K562 (cell line): ENCODE measurements at regions not wholly inside any gene's neighbourhood (a gene's known extent, or its start where the extent isn't known, plus 50 kb on each side); places are given as distances from the start of the nearest gene placed in this dataset.
A peak's percentile ranks its signal among the peaks of the same experiment; 100 is the strongest.
"Not testable (repeated sequence)": the region's sequence is repeated elsewhere in the genome, so short reads cannot be mapped to it uniquely, and the experiment has no call there.

Source experiments
- ATAC-seq: fragments of 200-7000 bp; cut with Tn5 transposase; 3 replicates; pipeline ENCODE4 v1.9.1; 2020; ENCODE audit warnings: moderate library complexity
- BruUV-seq: library from RNA; stranded (reverse); fragments of 400-500 nt; replicated peaks from 2 replicates; lab custom pipeline; 2021; lab: Mats Ljungman, UMichigan
- CTCF ChIA-PET: fragments of 300-600 bp; formaldehyde crosslinking; extraction: SDS; loops from one replicate; lab custom pipeline; 2021; ENCODE audit warnings: low intra/inter-chr PET ratio; lab: Yijun Ruan, JAX
- POLR2A ChIA-PET: fragments of 300-600, 350-650 bp; sonication (Branson Sonifier 250); formaldehyde crosslinking; extraction: SDS; loops from one replicate; lab custom pipeline; 2021; ENCODE audit warnings: antibody characterized with exemption, inconsistent platforms; lab: Yijun Ruan, JAX
- DNase-seq, 4 experiments: peaks; one replicate each; pipeline versions ENCODE4 v3.0.0 to v3.0.0-alpha.2; 2011 to 2018; ENCODE audit warnings: low spot score in 3 of 4, mixed read lengths in 3 of 4; ENCODE audit errors: extremely low read depth in 1 of 4
- FAIRE-seq: peaks from 2 replicates; lab custom pipeline; 2011; peaks lifted over from hg19 to GRCh38; lab: Jason Lieb, UNC
- H2AFZ ChIP-seq: 2 replicates; pipeline ENCODE4 v1.6.0; 2011; ENCODE audit warnings: low read depth, low read length, control low read depth, inconsistent platforms
- H3K27ac ChIP-seq: fragments of 200-600 bp; 3 replicates; pipeline ENCODE4 v1.8.0; 2011; ENCODE audit warnings: low read depth, mild to moderate bottlenecking, control low read depth, inconsistent platforms, low read length, moderate library complexity, mixed read lengths; ENCODE audit errors: extremely low read depth
- H3K27me3 ChIP-seq, 2 experiments: fragments of 300-600 bp in 1 of 2; 2 replicates in 1 of 2; 3 replicates in 1 of 2; pipeline versions ENCODE4 v1.6.0 to v1.8.0; 2011; ENCODE audit warnings: inconsistent platforms in 2 of 2, low read length in 2 of 2, mild to moderate bottlenecking in 1 of 2, mixed read lengths in 1 of 2, moderate library complexity in 1 of 2; ENCODE audit not compliant: control insufficient read depth in 2 of 2, insufficient read depth in 2 of 2
- H3K36me3 ChIP-seq: fragments of 300-600 bp; 3 replicates; pipeline ENCODE4 v1.8.0; 2011; ENCODE audit warnings: mild to moderate bottlenecking, low read length, inconsistent platforms; ENCODE audit not compliant: control insufficient read depth, insufficient read depth
- H3K4me1 ChIP-seq, 2 experiments: fragments of 200-600 bp in 1 of 2; replicated peaks in 1 of 2; 2 replicates in 1 of 2; 3 replicates in 1 of 2; pipeline versions ENCODE4 v1.5.1 to v1.8.0; 2011; ENCODE audit warnings: inconsistent platforms in 2 of 2, low read length in 2 of 2, mild to moderate bottlenecking in 1 of 2, mixed read lengths in 1 of 2, moderate library complexity in 1 of 2; ENCODE audit not compliant: control insufficient read depth in 2 of 2, insufficient read depth in 2 of 2
- H3K4me2 ChIP-seq: 2 replicates; pipeline ENCODE4 v1.6.1; 2011; ENCODE audit warnings: low read length, control low read depth, inconsistent platforms, mixed read lengths; ENCODE audit not compliant: insufficient read depth
- H3K4me3 ChIP-seq: fragments of 200-600 bp; sonication (generic), shearing (Covaris generic); 2 replicates; pipeline ENCODE4 v1.5.1; 2016; ENCODE audit warnings: control low read depth, inconsistent platforms
- H3K79me2 ChIP-seq: fragments of 200-600 bp; 3 replicates; pipeline ENCODE4 v1.8.0; 2011; ENCODE audit warnings: low read length, inconsistent platforms; ENCODE audit not compliant: control insufficient read depth, insufficient read depth
- H3K9ac ChIP-seq, 2 experiments: 2 replicates each; pipeline versions ENCODE4 v1.6.0 to v1.6.1; 2011; ENCODE audit warnings: low read depth in 2 of 2, low read length in 2 of 2, control low read depth in 1 of 2, inconsistent platforms in 1 of 2, mild to moderate bottlenecking in 1 of 2, mixed read lengths in 1 of 2; ENCODE audit not compliant: insufficient read depth in 1 of 2
- H3K9me1 ChIP-seq: one replicate; pipeline ENCODE4 v1.6.0; 2011; ENCODE audit warnings: inconsistent platforms, mild to moderate bottlenecking, low read length, moderate library complexity; ENCODE audit not compliant: control insufficient read depth, insufficient read depth
- H3K9me3 ChIP-seq: replicated peaks from 2 replicates; pipeline ENCODE4 v1.5.1; 2011; ENCODE audit warnings: low read depth, low read length, inconsistent platforms; ENCODE audit not compliant: control insufficient read depth, insufficient read depth
- H4K20me1 ChIP-seq: replicated peaks from 2 replicates; pipeline ENCODE4 v1.6.1; 2011; ENCODE audit warnings: low read length, inconsistent platforms, mixed read lengths; ENCODE audit not compliant: control insufficient read depth, insufficient read depth
- ZKSCAN1 ChIP-seq: fragments of 150-350 bp; IDR thresholded peaks from 2 replicates; pipeline ENCODE4 v1.6.1; 2016; ENCODE audit warnings: low read depth, low read length
- WGBS: fragments of 100-300 bp; shearing (Covaris generic); methylation state at CpG from one replicate; pipeline ENCODE4 v1.1.6; 2016; ENCODE audit warnings: low coverage, mixed read lengths; ENCODE audit not compliant: insufficient coverage; ENCODE audit errors: missing lambda C conversion rate; 5-methylcytosine and 5-hydroxymethylcytosine counted together
- in situ Hi-C: fragments of 300-500 bp; cut with MboI; formaldehyde crosslinking; loops from 4 replicates; pipeline ENCODE4 v1.15.0; 2018; ENCODE audit warnings: inconsistent platforms, mixed read lengths
- intact Hi-C: fragments of 100-400 bp; cut with micrococcal nuclease; formaldehyde crosslinking; loops from 2 replicates; pipeline ENCODE4 v1.14.2; 2022

- H3K4me1 ChIP-seq, in situ Hi-C loops, CTCF ChIA-PET, ATAC-seq, H3K79me2 ChIP-seq, H2AFZ ChIP-seq, H4K20me1 ChIP-seq, intact Hi-C loops, H3K9me1 ChIP-seq, H3K27me3 ChIP-seq, H3K36me3 ChIP-seq, H3K4me3 ChIP-seq, H3K4me2 ChIP-seq, H3K9ac ChIP-seq, H3K27ac ChIP-seq, H3K9me3 ChIP-seq, BruUV-seq, POLR2A ChIA-PET, FAIRE-seq: not testable (repeated sequence)
- 0% methylated on average over 1 of the region's 9 CpGs for WGBS
- TF ChIP-seq ZKSCAN1: peak; percentile 83
- peak in 1 of 4 experiments; percentile 4 for DNase-seq
Observed at GRCh38 chr2:111287646-111288568, 167.2 kb downstream of the BCL2L11 start.

GRCh38 chr2:111290370-111290769 lies 169.7 kb downstream of the BCL2L11 start:
- CTCF ChIA-PET, H2AFZ ChIP-seq, H3K4me3 ChIP-seq, POLR2A ChIA-PET, H3K9me1 ChIP-seq, in situ Hi-C loops, H3K4me1 ChIP-seq, H3K79me2 ChIP-seq, DNase-seq, H3K9me3 ChIP-seq, H3K9ac ChIP-seq, H4K20me1 ChIP-seq, BruUV-seq, H3K27ac ChIP-seq, ATAC-seq, FAIRE-seq, intact Hi-C loops, H3K4me2 ChIP-seq, H3K36me3 ChIP-seq, H3K27me3 ChIP-seq: not testable (repeated sequence)
- WGBS: 92% methylated on average over 2 of the region's 11 CpGs

GRCh38 chr2:111291566-111291965 lies 170.9 kb downstream of the BCL2L11 start:
- H3K9me1 ChIP-seq, H2AFZ ChIP-seq, H3K36me3 ChIP-seq, BruUV-seq, H3K4me1 ChIP-seq, H3K4me2 ChIP-seq, ATAC-seq, intact Hi-C loops, H3K79me2 ChIP-seq, FAIRE-seq, H3K9ac ChIP-seq, POLR2A ChIA-PET, H4K20me1 ChIP-seq, H3K27ac ChIP-seq, H3K4me3 ChIP-seq, in situ Hi-C loops, DNase-seq, H3K9me3 ChIP-seq, CTCF ChIA-PET, H3K27me3 ChIP-seq: not testable (repeated sequence)
- 97% methylated on average over 2 of the region's 6 CpGs for WGBS
